NCI-H1930 (cell line): ENCODE measurements at regions not wholly inside any gene's neighbourhood (a gene's known extent, or its start where the extent isn't known, plus 50 kb on each side); places are given as distances from the start of the nearest gene placed in this dataset.
"Not testable (repeated sequence)": the region's sequence is repeated elsewhere in the genome, so short reads cannot be mapped to it uniquely, and the experiment has no call there.

Experiments used
- DNase-seq, 2 experiments: peaks; one replicate each; lab custom pipeline; 2025; lab: John Stamatoyannopoulos, UW

GRCh38 chr10:35993591-35994515, 351.8 kb upstream of the FZD8 start:
- no peak for DNase-seq

- DNase-seq: no peak
These were observed 350.0 kb upstream of the FZD8 start for GRCh38 chr10:35992107-35992506.

- DNase-seq: no peak
These were observed 344.8 kb upstream of the FZD8 start for GRCh38 chr10:35986756-35987502.

- DNase-seq: no peak
These were observed 337.0 kb upstream of the FZD8 start for GRCh38 chr10:35979116-35979515.

GRCh38 chr10:35973912-35974591, 332.0 kb upstream of the FZD8 start:
- peak; percentile 2 to 54 for DNase-seq

GRCh38 chr10:35972275-35972674, 330.2 kb upstream of the FZD8 start:
- no peak for DNase-seq

GRCh38 chr10:35971397-35971796, 329.3 kb upstream of the FZD8 start:
- DNase-seq: no peak

DNA sequence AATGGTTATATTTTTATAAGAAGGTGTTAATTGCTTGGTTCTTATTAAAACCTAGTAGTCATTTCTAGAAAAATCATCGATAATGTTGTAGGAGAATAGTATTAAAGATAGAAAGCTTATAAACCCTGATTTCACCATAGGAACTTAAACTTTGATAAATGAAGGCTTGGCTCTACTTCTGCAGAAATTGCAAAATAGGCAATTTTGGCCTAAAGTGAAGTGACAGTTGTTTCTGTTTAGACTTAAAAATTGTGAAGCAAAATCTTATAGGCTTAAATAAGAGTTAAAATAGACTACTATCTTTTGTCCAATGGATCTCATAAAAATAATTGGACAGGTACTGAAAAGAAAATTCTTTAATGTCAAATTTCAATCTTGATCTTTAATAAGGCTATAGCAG, 321.6 kb upstream of the FZD8 start:
- DNase-seq: no peak

DNA sequence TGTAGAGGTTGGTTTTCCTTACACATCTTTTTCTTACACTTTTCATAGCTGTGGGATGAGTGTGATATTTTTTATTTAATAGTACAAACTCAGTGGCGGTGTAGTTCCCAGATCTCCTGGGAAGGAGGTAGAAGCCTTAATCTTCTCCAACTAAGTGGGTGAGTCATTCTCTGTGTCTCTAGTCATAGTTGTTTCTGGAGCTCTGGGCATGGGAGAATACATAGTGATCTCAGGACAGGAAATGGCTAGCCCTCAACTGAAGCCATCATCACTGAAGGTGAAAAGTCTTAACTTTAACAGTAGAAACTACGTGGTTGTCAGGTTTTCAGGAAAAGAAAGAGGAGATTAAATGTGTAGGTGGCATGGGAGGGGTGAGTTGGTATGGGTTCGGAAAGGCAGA, 319.4 kb upstream of the FZD8 start:
- DNase-seq: no peak

- no peak for DNase-seq
These were observed 317.2 kb upstream of the FZD8 start for GRCh38 chr10:35959252-35959651.

- not testable (repeated sequence) for DNase-seq
These were observed 316.5 kb upstream of the FZD8 start for GRCh38 chr10:35958609-35959008.

- DNase-seq: no peak
These were observed 308.6 kb upstream of the FZD8 start for GRCh38 chr10:35950701-35951100.

DNA sequence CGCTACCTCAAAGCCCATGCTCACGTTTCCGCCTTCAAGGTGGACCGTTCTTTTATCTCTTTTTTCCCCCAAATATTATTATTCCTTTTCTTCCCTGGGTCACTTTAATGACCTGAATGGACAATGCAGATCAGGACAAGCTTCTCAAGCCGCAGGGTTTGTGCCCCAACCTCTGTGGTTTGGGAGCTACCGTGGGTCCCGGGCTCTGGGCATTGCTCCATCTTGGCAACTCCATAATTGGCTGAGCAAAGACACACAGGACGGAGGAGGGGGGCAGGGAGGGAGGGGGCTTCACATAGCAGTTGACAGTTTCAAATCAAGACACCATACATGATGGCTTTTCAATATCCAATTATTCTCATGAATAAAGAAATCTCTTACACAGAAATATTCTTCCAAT, 308.1 kb upstream of the FZD8 start:
- DNase-seq: no peak

DNA sequence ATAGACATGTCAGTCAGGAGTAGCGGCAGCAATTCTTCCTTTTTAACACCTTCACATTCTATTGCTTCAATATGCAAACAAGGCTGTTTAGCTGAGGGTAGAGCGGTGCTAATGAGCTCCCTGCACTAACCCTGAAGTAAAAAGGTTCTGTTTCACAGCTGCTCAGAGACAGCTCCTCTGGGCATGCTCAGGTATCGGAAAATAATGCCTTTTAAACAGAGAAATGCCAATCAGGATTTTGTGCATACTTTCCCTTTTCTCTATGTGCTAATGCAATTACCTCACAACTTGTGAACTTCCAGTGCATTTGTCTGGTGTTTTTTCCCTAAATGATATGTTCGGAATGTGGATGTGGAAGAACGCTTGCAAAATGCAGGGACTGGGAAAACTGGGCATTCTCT, 307.7 kb upstream of the FZD8 start:
- DNase-seq: no peak

- no peak for DNase-seq
These were observed 304.5 kb upstream of the FZD8 start for GRCh38 chr10:35946556-35946955.

DNA sequence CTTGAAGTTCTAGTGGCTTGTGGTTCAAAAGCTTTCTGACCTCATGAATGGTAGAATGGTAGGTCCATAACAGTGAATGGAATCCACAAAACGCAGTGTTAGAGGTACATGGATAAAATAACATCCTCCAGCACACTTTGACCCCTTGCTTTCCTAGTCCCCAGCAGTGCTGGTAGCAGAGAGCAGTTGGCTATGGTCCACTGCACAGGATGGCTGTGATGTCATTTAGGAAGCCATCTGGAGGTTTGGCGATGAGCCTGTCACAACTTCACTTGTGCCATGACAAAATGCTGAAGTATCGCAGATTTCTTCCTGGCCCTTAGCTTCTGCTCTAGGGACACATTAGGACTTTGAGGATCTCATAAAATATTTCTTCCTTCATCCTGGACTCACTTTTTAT, 300.0 kb upstream of the FZD8 start:
- DNase-seq: no peak

DNA sequence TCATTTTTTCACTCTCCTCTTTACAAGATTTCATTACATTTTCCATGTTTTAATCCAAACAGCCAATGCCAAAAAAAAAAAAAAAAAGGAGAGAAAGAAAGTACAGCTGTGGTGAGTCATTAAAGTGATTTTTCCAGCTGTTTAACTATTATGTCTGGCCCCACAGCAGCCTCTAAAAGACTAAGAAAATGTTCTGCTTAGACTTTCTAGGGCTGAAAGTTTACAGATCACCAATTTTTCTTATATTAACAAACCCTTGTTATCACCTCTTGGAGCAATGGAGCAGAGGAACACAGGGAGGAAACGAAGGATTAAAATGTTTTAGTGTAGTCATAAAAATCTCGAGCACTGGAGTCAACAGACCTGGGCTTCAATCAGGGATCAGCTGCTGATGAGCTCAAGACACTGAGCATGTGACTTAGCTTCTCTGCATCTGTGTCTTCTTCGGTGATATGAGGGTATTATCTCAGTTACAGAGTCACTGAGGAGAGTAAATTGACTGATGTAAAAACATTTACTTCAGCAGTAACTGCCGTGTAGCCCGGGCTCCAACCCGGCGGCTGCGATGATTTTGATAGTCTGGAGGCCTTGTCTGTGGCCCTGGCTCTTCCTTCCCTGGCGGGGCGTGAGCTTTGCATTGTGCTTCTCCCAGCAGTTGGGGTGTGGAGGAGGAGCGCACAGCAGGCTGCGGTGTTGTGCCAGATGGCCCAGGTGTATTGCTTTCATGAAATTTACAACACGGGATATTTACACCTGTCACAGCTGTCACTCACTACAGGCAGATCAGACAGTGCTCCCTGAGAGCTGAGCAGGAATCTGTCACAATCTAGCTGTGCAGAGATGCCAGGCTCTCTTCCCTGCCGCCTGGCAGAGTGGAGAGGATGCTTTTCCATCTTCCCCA, 298.3 kb upstream of the FZD8 start:
- no peak for DNase-seq

DNA sequence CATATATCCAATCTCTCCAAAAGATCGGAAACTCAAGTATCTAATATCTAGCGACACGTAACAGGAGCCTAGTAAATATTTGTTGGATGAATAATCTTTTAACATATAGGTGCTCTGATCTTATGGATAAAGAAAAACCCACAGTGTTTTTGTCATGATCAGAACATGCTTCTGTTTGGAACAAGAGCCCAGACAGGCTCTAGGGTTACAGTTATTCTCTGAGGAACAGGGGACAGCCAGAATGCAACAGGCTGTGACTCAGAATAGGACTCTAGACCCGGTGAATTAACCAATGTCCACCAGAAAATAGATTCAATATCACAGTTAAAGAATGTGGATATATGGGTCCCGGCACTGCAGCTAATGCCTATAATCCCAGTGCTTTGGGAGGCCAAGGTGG, 296.1 kb upstream of the FZD8 start:
- no peak for DNase-seq

- no peak for DNase-seq
These were observed 295.4 kb upstream of the FZD8 start for GRCh38 chr10:35937546-35937945.

DNA sequence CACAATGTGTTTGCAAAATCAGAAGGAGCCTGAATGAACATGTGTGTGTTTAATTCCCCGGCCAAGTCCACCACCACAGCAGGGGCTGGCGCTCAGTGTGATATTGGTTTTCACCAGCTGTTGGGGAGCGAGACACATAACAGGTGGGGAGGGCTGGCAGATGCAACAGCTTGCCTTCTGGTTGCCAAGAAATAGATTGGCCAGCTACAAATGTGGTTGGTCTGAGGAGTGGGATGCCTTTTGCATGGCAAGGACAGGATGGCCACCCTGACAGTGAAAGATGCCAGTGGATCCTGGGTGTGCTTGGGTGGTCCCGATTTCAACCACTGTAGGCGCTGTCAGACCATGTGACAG, 292.5 kb upstream of the FZD8 start:
- no peak for DNase-seq

GRCh38 chr10:35933940-35934641, 292.0 kb upstream of the FZD8 start:
- DNase-seq: no peak
